T-helper 9 cell (primary cell): ENCODE measurements at regions not wholly inside any gene's neighbourhood (a gene's known extent, or its start where the extent isn't known, plus 50 kb on each side); places are given as distances from the start of the nearest gene placed in this dataset.

Experiments
- DNase-seq: peaks from one replicate; pipeline ENCODE4 v3.0.0-alpha.2; 2020

- no peak for DNase-seq
These were observed 75.4 kb upstream of the CLDN14 start for GRCh38 chr21:36555199-36555800.

- DNase-seq = no peak
These were observed 77.4 kb upstream of the CLDN14 start for GRCh38 chr21:36557316-36557715.

- no peak for DNase-seq
These were observed 81.1 kb upstream of the CLDN14 start for GRCh38 chr21:36560933-36561575.

- DNase-seq = no peak
These were observed 83.5 kb upstream of the CLDN14 start for GRCh38 chr21:36563341-36563926.

- no peak for DNase-seq
These were observed 84.7 kb upstream of the CLDN14 start for GRCh38 chr21:36564647-36565046.

GRCh38 chr21:36565540-36565939 lies 85.6 kb upstream of the CLDN14 start:
- no peak for DNase-seq

GRCh38 chr21:36566644-36567043 lies 86.7 kb upstream of the CLDN14 start:
- no peak for DNase-seq

- no peak for DNase-seq
These were observed 87.4 kb upstream of the CLDN14 start for GRCh38 chr21:36567216-36567885.

GRCh38 chr21:36569511-36569910 lies 89.6 kb upstream of the CLDN14 start:
- DNase-seq = no peak

GRCh38 chr21:36571556-36571955 lies 91.6 kb upstream of the CLDN14 start:
- no peak for DNase-seq

- no peak for DNase-seq
These were observed 92.1 kb upstream of the CLDN14 start for GRCh38 chr21:36572039-36572438.

GRCh38 chr21:36575306-36575705 lies 95.4 kb upstream of the CLDN14 start:
- no peak for DNase-seq

- DNase-seq = no peak
These were observed 96.5 kb upstream of the CLDN14 start for GRCh38 chr21:36576441-36576840.

GRCh38 chr21:36579898-36580297 lies 100.0 kb upstream of the CLDN14 start:
- DNase-seq = no peak

GRCh38 chr21:36582271-36582670 lies 102.3 kb upstream of the CLDN14 start:
- DNase-seq = no peak

GRCh38 chr21:36583591-36583990 lies 103.7 kb upstream of the CLDN14 start:
- DNase-seq = no peak

- DNase-seq = no peak
These were observed 105.3 kb upstream of the CLDN14 start for GRCh38 chr21:36584980-36585940.

- no peak for DNase-seq
These were observed 107.5 kb upstream of the CLDN14 start for GRCh38 chr21:36587388-36587787.

GRCh38 chr21:36589352-36589971 lies 109.5 kb upstream of the SIM2 start:
- DNase-seq = no peak

GRCh38 chr21:36591326-36591970 lies 107.5 kb upstream of the SIM2 start:
- DNase-seq = no peak

- no peak for DNase-seq
These were observed 102.7 kb upstream of the SIM2 start for GRCh38 chr21:36596174-36596573.

- no peak for DNase-seq
These were observed 97.6 kb upstream of the SIM2 start for GRCh38 chr21:36601362-36601761.
